Gastrocnemius medialis (tissue), 4 donors: ENCODE measurements at regions not wholly inside any gene's neighbourhood (a gene's known extent, or its start where the extent isn't known, plus 50 kb on each side); places are given as distances from the start of the nearest gene placed in this dataset.
"Not testable (repeated sequence)": the region's sequence is repeated elsewhere in the genome, so short reads cannot be mapped to it uniquely, and the experiment has no call there.

Source experiments
- POLR2A ChIP-seq, 2 donors: fragments of 450-650 bp; IDR thresholded peaks; one replicate each; pipeline ENCODE4 v1.6.1; 2017; ENCODE audit warnings: antibody characterized with exemption in 2 of 2, mild to moderate bottlenecking in 2 of 2, moderate library complexity in 2 of 2
- TF ChIP-seq, protein P1 (sequence below), 5 experiments: fragments of 450-650 bp in 3 of 5; fragments of 200-600 bp in 2 of 5; sonication (generic) in 2 of 5; IDR thresholded peaks in 4 of 5; conservative IDR thresholded peaks in 1 of 5; 1 replicate in 4 of 5; 2 replicates in 1 of 5; pipeline ENCODE4 v1.5.1; 2016 to 2019; ENCODE audit warnings: antibody characterized with exemption in 5 of 5, mild to moderate bottlenecking in 3 of 5, moderate library complexity in 3 of 5

DNA sequence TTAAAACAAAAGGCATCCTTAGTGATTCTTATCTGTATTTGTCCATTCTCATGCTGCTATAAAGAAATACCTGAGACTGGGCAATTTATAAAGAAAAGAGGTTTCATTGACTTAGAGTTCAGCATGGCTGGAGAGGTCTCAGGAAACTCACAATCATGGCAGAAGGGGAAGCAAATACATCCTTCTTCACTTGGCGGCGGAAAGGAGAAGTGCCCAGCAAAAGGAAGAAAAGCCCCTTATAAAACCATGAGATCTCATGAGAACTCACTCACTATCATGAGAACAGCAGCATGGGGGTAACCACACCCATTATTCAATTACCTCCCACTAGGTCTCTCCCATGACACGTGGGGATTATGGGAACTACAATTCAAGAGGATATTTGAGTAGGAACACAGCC is 271.1 kb upstream of the PRKD1 start:
- TF ChIP-seq, protein P1, sequence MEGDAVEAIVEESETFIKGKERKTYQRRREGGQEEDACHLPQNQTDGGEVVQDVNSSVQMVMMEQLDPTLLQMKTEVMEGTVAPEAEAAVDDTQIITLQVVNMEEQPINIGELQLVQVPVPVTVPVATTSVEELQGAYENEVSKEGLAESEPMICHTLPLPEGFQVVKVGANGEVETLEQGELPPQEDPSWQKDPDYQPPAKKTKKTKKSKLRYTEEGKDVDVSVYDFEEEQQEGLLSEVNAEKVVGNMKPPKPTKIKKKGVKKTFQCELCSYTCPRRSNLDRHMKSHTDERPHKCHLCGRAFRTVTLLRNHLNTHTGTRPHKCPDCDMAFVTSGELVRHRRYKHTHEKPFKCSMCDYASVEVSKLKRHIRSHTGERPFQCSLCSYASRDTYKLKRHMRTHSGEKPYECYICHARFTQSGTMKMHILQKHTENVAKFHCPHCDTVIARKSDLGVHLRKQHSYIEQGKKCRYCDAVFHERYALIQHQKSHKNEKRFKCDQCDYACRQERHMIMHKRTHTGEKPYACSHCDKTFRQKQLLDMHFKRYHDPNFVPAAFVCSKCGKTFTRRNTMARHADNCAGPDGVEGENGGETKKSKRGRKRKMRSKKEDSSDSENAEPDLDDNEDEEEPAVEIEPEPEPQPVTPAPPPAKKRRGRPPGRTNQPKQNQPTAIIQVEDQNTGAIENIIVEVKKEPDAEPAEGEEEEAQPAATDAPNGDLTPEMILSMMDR (IDR thresholded peaks at IDR 0.05 in 4 of 5, conservative IDR thresholded peaks at IDR 0.05 in 1 of 5) = not testable (repeated sequence)
- TF ChIP-seq POLR2A (IDR thresholded peaks at IDR 0.05) = not testable (repeated sequence)
